MM.1S (cell line): ENCODE measurements at regions not wholly inside any gene's neighbourhood (a gene's known extent, or its start where the extent isn't known, plus 50 kb on each side); places are given as distances from the start of the nearest gene placed in this dataset.

Source experiments
- EZH2 ChIP-seq: fragments of 300-600 bp; sonication (generic); optimal IDR thresholded peaks from 2 replicates; pipeline ENCODE3; 2017; ENCODE audit warnings: low read depth, mild to moderate bottlenecking, antibody characterized with exemption, low read length, mixed read lengths
- EZH2phosphoT487 ChIP-seq: fragments of 300-600 bp; sonication (generic); IDR thresholded peaks from 2 replicates; pipeline ENCODE4 v1.6.1; 2018; ENCODE audit warnings: antibody characterized with exemption, low read length
- TF ChIP-seq, protein P1 (sequence below): fragments of 300-600 bp; sonication (generic); IDR thresholded peaks from 2 replicates; pipeline ENCODE4 v1.5.1; 2016; ENCODE audit warnings: antibody characterized with exemption, low read length, mixed read lengths

DNA sequence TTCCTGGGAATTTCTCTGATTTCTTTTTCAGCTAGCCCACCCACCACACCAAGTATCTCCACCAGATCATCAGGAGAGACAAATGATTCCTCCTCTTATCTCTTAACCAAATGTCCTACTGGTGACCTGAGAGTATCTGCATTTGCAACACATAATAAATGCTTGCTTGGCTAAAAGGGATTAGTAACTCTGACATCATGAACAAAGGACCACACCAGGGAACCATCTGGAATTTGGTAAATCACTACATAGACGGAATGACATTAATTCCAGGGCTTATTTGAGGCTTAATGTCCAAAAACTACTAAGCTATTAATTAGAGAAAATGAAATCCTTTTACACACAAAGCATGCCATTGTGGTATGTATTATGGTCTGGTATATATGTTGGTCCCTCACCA is 139.0 kb downstream of the RAP2A start:
- no peak for TF ChIP-seq EZH2
- TF ChIP-seq, protein P1, sequence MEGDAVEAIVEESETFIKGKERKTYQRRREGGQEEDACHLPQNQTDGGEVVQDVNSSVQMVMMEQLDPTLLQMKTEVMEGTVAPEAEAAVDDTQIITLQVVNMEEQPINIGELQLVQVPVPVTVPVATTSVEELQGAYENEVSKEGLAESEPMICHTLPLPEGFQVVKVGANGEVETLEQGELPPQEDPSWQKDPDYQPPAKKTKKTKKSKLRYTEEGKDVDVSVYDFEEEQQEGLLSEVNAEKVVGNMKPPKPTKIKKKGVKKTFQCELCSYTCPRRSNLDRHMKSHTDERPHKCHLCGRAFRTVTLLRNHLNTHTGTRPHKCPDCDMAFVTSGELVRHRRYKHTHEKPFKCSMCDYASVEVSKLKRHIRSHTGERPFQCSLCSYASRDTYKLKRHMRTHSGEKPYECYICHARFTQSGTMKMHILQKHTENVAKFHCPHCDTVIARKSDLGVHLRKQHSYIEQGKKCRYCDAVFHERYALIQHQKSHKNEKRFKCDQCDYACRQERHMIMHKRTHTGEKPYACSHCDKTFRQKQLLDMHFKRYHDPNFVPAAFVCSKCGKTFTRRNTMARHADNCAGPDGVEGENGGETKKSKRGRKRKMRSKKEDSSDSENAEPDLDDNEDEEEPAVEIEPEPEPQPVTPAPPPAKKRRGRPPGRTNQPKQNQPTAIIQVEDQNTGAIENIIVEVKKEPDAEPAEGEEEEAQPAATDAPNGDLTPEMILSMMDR: no peak
- TF ChIP-seq EZH2phosphoT487: no peak
